Tibial nerve (tissue), 4 donors: ENCODE measurements at regions not wholly inside any gene's neighbourhood (a gene's known extent, or its start where the extent isn't known, plus 50 kb on each side); places are given as distances from the start of the nearest gene placed in this dataset.

Source experiments
- EP300 ChIP-seq, 2 donors: sonication (generic); formaldehyde crosslinking; IDR thresholded peaks; one replicate each; pipeline ENCODE4 v1.6.1; 2017; ENCODE audit warnings: antibody characterized with exemption in 2 of 2, mild to moderate bottlenecking in 1 of 2
- TF ChIP-seq, protein P1 (sequence below), 5 experiments: fragments of 200-600 bp in 3 of 5; fragments of 450-650 bp in 2 of 5; sonication (generic) in 3 of 5; IDR thresholded peaks; one replicate each; pipeline ENCODE4 v1.5.1; 2016 to 2019; ENCODE audit warnings: antibody characterized with exemption in 5 of 5, mild to moderate bottlenecking in 3 of 5, moderate library complexity in 2 of 5

DNA sequence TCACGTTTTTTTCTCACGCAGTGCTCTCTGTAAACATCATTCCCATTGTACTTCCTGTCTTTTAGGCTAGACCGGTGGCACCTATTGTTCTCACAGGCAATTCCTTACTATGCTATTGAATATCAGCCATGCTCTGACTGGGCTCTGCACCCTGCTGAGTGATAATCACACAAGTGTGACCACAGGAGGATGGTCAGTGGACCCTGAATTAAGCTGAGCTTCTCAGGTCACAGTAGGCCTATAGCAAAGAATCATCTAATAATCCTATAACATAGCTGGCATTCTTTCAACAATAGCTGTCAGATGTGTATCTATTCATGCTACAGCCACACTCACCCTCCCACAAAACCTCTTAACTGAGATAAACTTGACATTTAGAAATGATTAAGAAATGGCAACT lies 2399.8 kb upstream of the TENM3 start:
- TF ChIP-seq, protein P1, sequence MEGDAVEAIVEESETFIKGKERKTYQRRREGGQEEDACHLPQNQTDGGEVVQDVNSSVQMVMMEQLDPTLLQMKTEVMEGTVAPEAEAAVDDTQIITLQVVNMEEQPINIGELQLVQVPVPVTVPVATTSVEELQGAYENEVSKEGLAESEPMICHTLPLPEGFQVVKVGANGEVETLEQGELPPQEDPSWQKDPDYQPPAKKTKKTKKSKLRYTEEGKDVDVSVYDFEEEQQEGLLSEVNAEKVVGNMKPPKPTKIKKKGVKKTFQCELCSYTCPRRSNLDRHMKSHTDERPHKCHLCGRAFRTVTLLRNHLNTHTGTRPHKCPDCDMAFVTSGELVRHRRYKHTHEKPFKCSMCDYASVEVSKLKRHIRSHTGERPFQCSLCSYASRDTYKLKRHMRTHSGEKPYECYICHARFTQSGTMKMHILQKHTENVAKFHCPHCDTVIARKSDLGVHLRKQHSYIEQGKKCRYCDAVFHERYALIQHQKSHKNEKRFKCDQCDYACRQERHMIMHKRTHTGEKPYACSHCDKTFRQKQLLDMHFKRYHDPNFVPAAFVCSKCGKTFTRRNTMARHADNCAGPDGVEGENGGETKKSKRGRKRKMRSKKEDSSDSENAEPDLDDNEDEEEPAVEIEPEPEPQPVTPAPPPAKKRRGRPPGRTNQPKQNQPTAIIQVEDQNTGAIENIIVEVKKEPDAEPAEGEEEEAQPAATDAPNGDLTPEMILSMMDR (IDR thresholded peaks at IDR 0.05), result no peak
- no peak for TF ChIP-seq EP300 (IDR thresholded peaks at IDR 0.05)
